H7 (cell line): ENCODE measurements at regions not wholly inside any gene's neighbourhood (a gene's known extent, or its start where the extent isn't known, plus 50 kb on each side); places are given as distances from the start of the nearest gene placed in this dataset.

Experiments used
- DNase-seq: peaks from one replicate; pipeline ENCODE4 v3.0.0; 2012
- H3K27me3 ChIP-seq: 2 replicates; pipeline ENCODE4 v1.6.0; 2011; ENCODE audit warnings: mild to moderate bottlenecking, low read length; ENCODE audit not compliant: control insufficient read depth, insufficient read depth
- H3K36me3 ChIP-seq: replicated peaks from 2 replicates; pipeline ENCODE4 v1.5.1; 2011; ENCODE audit warnings: low read length; ENCODE audit not compliant: control insufficient read depth, insufficient read depth
- H3K4me3 ChIP-seq: 2 replicates; pipeline ENCODE4 v1.5.1; 2011; ENCODE audit warnings: low read depth, mild to moderate bottlenecking, control low read depth, low read length, moderate library complexity; ENCODE audit not compliant: insufficient read depth

DNA sequence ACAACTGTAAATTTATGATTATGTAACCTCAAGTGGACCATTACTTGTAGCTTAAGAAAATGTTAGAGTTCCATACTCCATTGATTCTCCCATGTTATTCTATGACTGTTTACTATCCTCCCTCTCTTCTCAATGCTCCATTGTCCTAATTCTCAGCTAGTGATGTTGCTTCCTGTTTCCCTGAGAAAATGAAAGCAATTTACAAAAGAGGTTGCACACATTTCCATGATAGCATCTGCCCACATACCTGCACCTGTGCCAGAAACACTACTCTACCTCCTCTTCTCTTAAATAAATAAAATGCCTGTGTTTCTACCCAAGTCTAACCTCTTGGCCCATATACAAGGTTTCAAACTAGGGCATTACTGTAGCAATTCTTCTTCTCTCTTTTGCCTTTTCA is 1620.9 kb downstream of the FAM181B start:
- Histone ChIP-seq H3K4me3 (no peak overlapping the region), H3K27me3 (no peaks in the 10 kb centered on the region), H3K36me3 (no peaks in the 10 kb centered on the region)
- no peak for DNase-seq

DNA sequence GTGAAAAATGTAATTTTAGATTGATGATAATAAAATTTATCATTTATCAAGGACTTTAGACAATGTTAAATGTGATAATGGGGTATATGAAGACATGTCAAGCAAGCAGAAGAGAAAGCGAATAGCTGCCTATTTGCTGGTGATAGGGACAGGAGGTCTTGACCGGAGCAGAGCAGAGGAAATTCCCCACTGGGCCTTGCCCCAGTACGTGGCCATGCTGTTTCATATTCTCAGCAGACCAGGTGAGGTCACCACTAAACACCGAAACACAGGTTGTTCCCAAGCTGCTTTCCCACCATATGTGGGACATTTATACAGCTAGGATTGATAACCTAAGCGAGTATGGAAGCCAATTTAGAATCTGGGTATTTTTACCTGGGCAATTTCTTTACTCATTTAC is 1629.6 kb downstream of the FAM181B start:
- no peaks in the 10 kb centered on the region for H3K36me3 ChIP-seq
- no peak overlapping the region for H3K4me3 ChIP-seq
- peak; percentile 0 for DNase-seq
- no peaks in the 10 kb centered on the region for H3K27me3 ChIP-seq

DNA sequence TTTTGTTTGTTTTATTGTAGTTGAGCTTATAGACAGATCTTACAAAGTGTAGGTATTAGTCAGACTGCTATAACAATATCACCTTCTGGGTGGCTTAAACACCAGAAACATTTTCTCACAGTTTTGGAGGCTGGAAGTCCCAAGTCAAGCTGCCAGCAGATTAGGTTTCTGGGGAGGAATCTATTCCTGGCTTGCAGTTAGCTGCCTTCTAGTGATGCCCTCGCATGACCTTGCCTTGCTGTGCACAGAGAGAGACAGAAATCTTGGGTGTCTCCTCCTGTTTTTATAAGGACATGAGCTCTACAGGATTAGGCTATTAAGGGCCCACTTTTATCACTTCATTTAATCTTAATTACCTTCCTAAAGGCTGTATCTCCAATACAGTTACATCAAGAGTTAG is 1635.2 kb downstream of the FAM181B start:
- no peaks in the 10 kb centered on the region for H3K36me3 ChIP-seq
- no peak for DNase-seq
- no peak overlapping the region for H3K4me3 ChIP-seq
- H3K27me3 ChIP-seq: no peaks in the 10 kb centered on the region

DNA sequence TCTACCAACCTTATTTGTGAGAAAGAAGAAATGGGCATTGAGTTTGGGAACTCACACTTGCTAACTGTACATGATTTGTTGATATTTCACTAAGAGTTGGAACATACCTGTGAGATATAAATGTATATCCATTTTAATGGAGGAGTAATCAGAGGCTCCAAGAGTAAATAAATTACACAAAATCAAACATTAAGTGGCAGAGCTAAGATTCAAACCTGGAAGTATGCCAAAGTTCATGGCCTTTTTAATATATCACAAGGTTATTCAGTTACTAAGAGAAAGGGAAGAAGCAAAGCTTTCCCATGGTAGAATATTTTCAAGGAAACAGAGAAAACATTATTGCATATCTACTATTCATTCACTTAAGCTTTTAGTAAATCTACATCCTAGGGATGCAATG is 1641.1 kb downstream of the FAM181B start:
- Histone ChIP-seq H3K4me3 (no peak overlapping the region), H3K27me3 (no peaks in the 10 kb centered on the region), H3K36me3 (no peaks in the 10 kb centered on the region)
- DNase-seq: no peak

DNA sequence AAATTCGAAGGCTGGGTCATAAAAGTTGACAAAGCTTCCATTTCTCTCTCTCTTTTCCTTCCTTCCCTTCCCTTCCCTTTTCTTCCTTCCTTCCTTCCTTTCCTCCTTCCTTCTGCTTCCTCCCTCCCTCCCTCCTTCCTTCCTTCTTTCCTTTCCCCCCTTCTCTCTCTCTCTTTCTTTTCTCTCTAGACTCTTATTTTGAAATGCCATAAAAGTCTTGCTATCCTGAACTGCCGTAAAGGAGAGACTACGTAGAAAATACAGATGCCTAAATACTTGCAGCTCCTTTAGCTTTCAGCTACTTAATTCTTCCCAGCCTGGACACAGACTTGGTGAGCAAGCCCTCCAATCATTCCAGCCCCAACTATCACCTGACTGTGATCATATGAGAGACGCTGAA is 1644.4 kb downstream of the FAM181B start:
- no peak for DNase-seq
- Histone ChIP-seq H3K36me3 (no peaks in the 10 kb centered on the region), H3K4me3 (no peak overlapping the region), H3K27me3 (no peaks in the 10 kb centered on the region)

DNA sequence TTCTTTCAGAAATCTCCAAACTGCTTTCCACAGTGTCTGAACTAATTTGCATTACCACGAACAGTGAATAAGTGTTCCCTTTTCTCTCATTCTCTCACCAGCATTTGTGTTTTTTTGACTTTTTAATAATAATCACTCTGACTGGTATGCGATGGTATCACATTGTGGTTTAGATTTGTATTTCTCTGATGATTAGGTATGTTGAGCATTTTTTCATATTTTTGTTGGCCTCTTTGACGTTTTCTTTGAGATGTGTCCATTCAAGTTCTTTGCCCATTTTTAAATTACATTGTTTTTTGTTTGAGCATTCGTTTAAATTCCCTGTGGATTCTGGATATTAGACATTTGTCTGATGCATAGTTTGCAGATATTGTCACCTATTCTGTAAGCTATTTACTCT is 1639.6 kb upstream of the TENM4 start:
- Histone ChIP-seq H3K4me3 (no peak overlapping the region), H3K36me3 (no peaks in the 10 kb centered on the region), H3K27me3 (no peaks in the 10 kb centered on the region)
- DNase-seq: no peak

DNA sequence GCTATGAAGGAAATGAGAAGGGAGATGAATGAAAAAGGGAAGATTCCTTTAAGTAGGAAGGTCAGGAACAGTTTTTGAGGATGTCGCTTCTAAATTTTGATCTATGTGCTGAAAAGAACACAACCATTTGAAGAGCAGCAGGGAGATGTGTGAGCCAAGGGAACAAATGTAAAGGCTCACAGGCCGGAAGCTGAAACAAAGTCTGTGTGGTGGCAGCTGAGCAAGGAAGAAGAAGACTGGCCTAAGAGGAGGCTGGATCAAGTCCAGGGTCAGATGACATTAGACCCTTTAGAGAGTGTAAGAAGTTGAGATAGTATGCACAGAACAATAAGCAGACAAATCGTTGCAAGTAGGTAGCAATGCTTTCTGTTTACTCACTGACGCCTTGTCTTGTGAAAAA is 1631.4 kb upstream of the TENM4 start:
- H3K27me3 ChIP-seq: no peaks in the 10 kb centered on the region
- no peak for DNase-seq
- H3K36me3 ChIP-seq: no peaks in the 10 kb centered on the region
- no peak overlapping the region for H3K4me3 ChIP-seq

DNA sequence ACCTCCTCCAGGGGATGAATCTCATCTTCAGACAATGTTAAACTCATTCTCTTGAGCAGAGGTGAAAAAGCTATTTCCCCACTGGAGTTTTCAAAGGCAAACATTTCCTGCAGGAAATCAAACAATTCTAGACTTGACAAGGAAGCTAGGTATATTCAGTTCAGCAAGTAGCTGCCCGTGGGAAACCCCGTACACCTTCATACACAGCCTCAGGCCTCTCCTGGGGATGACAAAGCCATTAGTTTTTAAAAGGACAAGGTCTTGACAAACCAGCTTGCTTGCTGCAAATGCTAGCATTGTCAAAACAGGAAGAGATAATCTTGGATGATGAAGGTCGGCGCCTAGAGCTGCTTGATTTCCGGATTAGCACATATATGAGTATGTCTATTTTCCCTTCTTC is 1630.8 kb upstream of the TENM4 start:
- H3K36me3 ChIP-seq: no peaks in the 10 kb centered on the region
- DNase-seq: no peak
- no peak overlapping the region for H3K4me3 ChIP-seq
- H3K27me3 ChIP-seq: no peaks in the 10 kb centered on the region

DNA sequence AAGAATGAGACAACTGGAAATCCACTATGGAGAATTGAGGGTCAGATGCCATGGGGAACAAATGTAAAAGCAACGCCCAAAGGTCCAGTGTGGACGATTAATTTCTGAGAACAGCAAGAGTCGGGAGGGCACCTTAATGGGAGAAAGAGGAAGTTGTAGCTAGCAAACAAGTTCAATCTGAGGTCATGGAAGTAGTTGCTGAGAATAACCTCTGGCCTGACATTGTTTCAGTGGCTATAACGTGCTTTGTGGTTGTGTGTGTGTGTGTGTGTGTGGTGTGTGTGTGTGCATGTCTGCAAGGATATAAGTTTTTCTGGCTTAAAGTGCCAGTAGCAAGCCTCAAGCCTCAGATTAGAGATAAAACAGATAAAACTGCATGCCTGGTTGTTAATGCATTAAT is 1630.1 kb upstream of the TENM4 start:
- Histone ChIP-seq H3K27me3 (no peaks in the 10 kb centered on the region), H3K4me3 (no peak overlapping the region), H3K36me3 (no peaks in the 10 kb centered on the region)
- DNase-seq: no peak

DNA sequence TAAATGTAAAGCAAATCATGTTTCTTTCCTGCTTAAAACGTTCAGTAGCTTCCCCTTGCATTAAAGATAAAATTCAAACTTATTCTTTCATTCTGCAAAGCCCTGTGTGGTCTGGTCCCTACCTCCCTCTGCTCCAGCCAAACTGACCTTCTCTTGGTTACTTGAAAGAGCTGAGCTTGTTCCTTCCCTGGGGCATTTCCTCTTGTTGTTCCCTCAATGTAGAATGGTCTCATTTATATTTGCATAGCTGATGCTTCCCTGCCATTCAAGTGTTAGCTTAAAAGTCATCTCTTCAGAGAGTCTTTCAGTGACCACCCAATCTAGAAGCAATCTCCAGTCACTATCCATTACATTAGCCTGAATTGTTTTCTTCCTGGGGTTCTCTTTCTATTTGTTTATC is 1618.5 kb upstream of the TENM4 start:
- Histone ChIP-seq H3K27me3 (no peaks in the 10 kb centered on the region), H3K36me3 (no peaks in the 10 kb centered on the region), H3K4me3 (no peak overlapping the region)
- DNase-seq: peak; percentile 2

DNA sequence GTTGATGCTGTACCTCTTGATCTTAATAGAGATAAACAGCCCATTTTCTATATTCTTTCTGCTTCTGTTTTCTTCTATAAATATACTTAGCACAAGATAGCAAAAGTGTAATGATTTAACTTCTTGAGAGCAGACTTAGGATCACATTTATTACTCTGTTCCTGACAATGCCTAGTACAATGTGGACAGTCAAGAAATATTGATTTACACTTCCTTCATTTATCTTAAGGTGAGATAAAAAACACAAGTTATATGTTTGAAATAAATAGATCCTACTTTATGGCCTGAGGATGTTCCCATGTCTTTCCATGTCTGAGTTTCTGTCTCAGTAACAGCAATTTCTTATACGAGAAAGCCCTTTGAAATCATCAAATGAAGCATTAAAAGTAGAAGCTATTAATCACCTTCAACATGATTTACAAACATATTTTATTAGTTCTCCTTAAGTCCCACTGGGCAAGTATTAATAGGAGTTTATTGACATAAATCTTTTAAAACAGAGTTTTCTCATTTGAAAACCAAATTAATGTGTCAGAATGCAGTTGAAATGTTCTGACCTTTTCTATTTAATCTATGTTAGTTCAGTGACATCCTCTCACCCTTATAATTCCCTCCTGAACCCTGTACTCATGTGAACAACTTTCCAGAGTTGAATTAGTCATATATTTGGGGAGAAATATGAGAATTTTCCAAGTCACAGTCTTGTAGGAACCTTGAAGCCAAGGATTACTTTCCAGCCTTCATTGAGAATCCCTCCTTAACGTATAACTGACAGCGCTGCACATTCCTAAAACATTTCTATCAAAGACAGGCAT is 1611.7 kb upstream of the TENM4 start:
- Histone ChIP-seq H3K4me3 (no peak overlapping the region), H3K36me3 (no peaks in the 10 kb centered on the region), H3K27me3 (no peaks in the 10 kb centered on the region)
- DNase-seq: no peak

DNA sequence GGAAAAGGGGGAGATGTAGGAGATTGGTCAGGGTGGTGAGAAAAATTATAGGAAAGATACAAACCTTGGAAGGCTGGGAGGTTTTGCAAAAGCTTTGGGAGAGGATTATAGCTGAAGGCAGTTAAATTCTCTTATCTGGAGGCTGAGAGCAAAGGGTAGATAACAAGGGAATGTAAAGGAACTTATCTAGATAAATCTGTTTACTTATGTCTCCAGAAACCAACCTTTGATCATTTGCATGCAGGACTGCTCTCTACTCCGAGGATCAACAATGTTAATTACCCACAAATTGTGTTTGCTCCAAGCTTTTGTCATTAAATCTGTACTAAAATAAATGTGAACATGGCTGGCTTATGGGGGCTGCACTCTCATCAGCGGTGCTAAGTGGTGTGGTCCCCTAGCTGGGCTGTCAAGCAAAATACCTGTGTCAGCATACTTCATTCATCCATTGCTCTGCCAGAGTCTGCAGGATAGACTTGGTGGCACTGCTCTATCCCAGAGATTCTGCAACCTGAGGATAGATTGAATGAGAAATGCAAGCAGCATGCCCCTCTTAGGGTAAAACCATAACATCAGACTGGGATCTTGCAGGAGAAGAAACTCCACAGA is 1599.2 kb upstream of the TENM4 start:
- Histone ChIP-seq H3K4me3 (no peak overlapping the region), H3K27me3 (no peaks in the 10 kb centered on the region)

DNA sequence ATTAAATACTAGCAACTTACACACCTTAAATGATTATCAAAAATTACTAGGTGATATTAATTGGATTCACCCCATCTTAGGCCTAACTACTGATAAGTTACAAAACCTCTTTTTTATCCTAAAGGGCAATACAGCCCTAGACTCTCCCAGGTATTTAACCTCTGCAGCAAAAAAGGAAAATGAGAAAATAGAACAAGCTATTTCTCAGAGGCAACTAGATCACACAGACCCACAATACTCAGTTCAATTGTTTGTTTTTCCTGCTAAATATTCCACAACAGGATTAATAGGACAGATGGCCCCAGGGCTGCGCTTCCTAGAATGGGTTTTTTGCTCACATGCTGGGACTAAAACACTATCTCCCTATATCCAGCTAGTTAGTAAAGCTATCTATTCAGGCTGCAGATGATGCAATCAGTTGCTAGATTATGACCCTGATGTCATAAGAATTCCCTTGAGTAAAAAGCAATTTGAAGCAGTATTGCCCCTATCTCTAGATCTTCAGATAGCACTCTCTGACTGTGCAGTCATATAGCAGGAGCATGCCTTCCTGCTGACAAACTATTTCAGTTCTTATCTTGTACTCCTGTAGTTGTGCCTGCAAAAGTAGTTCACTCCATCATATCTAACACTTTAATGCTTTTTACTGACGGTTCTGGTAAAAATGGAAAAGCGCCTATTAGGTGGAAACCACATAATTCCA is 1595.5 kb upstream of the TENM4 start:
- Histone ChIP-seq H3K27me3 (no peaks in the 10 kb centered on the region), H3K36me3 (no peaks in the 10 kb centered on the region), H3K4me3 (no peak overlapping the region)
- DNase-seq: no peak

More for the DNA sequence above, 1599.2 kb upstream of the TENM4 start:
- H3K36me3 ChIP-seq: no peaks in the 10 kb centered on the region
- DNase-seq: no peak

DNA sequence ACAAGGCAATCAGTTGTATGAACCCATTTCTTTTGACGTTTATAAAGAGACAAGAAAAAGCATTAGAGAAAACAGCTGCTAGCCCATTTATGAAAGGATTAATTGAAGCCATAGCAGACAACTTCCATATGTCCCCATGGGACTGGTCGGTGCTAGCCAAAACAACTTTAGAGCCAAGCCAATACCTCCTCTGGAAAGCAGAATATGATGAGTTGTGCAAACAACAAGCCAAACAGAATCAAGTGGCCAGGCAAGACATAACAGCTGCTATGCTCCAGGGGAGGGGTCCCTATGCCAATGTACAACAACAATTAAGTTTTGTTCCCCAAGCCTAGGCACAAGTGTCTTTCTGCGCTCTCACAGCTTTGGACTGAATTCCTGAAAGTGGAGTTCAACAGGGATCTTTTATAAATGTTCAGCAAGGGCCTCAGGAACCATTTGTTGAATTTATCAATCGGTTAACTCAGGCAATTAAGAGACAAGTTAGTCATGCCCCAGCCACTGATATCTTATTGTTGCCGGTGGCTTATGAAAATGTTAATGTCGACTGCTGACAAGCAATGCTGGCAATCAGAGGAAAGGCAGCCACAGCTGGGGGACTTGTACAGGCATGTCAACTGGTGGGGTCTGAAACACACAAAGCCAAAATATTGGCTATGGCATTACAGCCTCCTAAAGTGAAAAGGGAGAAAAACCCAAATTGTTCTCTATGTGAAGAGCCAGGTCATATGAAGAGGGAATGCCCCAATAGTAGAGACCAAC is 1593.1 kb upstream of the TENM4 start:
- no peak for DNase-seq
- H3K27me3 ChIP-seq: no peaks in the 10 kb centered on the region
- no peak overlapping the region for H3K4me3 ChIP-seq
- no peaks in the 10 kb centered on the region for H3K36me3 ChIP-seq
